HFFc6 (cell line): ENCODE measurements at regions not wholly inside any gene's neighbourhood (a gene's known extent, or its start where the extent isn't known, plus 50 kb on each side); places are given as distances from the start of the nearest gene placed in this dataset.
"Not testable (repeated sequence)": the region's sequence is repeated elsewhere in the genome, so short reads cannot be mapped to it uniquely, and the experiment has no call there.

Experiments
- DNase-seq: peaks from one replicate; pipeline ENCODE4 v3.0.0-alpha.2; 2018
- H3K27ac Mint-ChIP-seq: 2 replicates; pipeline ENCODE4 v1.8.0; 2020; ENCODE audit warnings: mild to moderate bottlenecking, mixed read lengths
- H3K27me3 Mint-ChIP-seq: 2 replicates; pipeline ENCODE4 v1.8.0; 2021; ENCODE audit warnings: mild to moderate bottlenecking, moderate library complexity, mixed read lengths; ENCODE audit not compliant: insufficient read depth
- H3K36me3 Mint-ChIP-seq: 2 replicates; pipeline ENCODE4 v1.8.0; 2021; ENCODE audit warnings: low read depth, mixed read lengths
- H3K4me1 Mint-ChIP-seq: 2 replicates; pipeline ENCODE4 v1.8.0; 2020; ENCODE audit warnings: low read depth, mixed read lengths
- H3K4me3 Mint-ChIP-seq: 2 replicates; pipeline ENCODE4 v1.8.0; 2020; ENCODE audit warnings: mild to moderate bottlenecking, moderate library complexity, mixed read lengths
- H3K9me3 Mint-ChIP-seq: 2 replicates; pipeline ENCODE4 v1.8.0; 2020; ENCODE audit warnings: mild to moderate bottlenecking, mixed read lengths
- TF ChIP-seq, protein P1 (sequence below): fragments of 200-600 bp; sonication (generic); IDR thresholded peaks from 2 replicates; pipeline ENCODE4 v1.5.0; 2021; ENCODE audit warnings: antibody characterized with exemption, mild to moderate bottlenecking

DNA sequence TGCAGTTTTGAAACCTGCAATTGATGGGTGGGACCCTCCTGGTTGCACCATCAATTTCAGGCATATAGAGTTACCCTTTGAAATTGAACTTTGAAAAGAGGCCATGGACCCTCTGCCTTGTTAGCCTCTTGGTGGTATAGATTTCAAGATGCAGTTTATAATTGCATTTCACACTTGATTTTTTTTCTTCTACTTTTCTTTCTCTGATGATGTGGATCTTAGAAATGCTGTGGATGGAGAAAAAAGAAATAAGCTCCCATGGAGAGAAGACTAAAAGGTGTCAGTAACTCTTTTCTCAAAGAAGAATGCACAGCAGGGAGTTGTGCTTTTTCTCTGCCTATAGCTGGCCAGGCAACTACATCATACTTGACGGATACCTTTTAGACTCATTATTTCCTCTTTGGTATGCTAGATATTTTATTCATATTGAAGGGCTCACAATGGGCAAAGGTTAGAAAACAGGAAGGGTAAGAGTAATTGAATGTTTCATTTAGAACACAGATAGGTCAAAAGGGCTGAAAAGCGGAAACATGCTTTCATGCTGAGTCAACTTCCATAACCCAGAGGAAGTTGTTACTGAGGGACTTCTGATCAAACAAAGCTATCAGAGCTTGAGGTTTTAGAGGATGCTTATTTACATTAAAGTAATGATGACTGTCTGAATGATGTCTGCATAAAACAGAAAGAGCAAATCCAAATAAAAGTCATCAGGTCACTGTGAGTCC, 773.2 kb upstream of the LRRN3 start:
- H3K36me3 Mint-ChIP-seq, result peaks cover 26% of the 10 kb centered on the region
- H3K27ac Mint-ChIP-seq, result peak overlapping the region; percentile 59
- peaks cover 1% of the 10 kb centered on the region for H3K27me3 Mint-ChIP-seq
- peak; percentile 71 for DNase-seq
- H3K4me3 Mint-ChIP-seq, result peak overlapping the region; percentile 8
- H3K9me3 Mint-ChIP-seq, result peaks cover 13% of the 10 kb centered on the region
- H3K4me1 Mint-ChIP-seq, result peaks cover 48% of the 10 kb centered on the region
- TF ChIP-seq, protein P1, sequence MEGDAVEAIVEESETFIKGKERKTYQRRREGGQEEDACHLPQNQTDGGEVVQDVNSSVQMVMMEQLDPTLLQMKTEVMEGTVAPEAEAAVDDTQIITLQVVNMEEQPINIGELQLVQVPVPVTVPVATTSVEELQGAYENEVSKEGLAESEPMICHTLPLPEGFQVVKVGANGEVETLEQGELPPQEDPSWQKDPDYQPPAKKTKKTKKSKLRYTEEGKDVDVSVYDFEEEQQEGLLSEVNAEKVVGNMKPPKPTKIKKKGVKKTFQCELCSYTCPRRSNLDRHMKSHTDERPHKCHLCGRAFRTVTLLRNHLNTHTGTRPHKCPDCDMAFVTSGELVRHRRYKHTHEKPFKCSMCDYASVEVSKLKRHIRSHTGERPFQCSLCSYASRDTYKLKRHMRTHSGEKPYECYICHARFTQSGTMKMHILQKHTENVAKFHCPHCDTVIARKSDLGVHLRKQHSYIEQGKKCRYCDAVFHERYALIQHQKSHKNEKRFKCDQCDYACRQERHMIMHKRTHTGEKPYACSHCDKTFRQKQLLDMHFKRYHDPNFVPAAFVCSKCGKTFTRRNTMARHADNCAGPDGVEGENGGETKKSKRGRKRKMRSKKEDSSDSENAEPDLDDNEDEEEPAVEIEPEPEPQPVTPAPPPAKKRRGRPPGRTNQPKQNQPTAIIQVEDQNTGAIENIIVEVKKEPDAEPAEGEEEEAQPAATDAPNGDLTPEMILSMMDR, result no peak

GRCh38 chr7:110320285-110320684, 770.6 kb upstream of the LRRN3 start:
- peaks cover 26% of the 10 kb centered on the region for H3K36me3 Mint-ChIP-seq
- H3K27ac Mint-ChIP-seq, DNase-seq, H3K27me3 Mint-ChIP-seq, H3K4me3 Mint-ChIP-seq: not testable (repeated sequence)
- H3K4me1 Mint-ChIP-seq, result peaks cover 39% of the 10 kb centered on the region
- peaks cover 13% of the 10 kb centered on the region for H3K9me3 Mint-ChIP-seq

GRCh38 chr7:110322796-110323195, 768.1 kb upstream of the LRRN3 start:
- 0 out of 2 replicates have a peak overlapping the region, but pooled peaks have one; percentile 8 for H3K27ac Mint-ChIP-seq
- H3K36me3 Mint-ChIP-seq, result peaks cover 16% of the 10 kb centered on the region
- H3K9me3 Mint-ChIP-seq, result peaks cover 13% of the 10 kb centered on the region
- DNase-seq, result no peak
- no peak overlapping the region for H3K4me3 Mint-ChIP-seq
- TF ChIP-seq, protein P1, result no peak
- H3K27me3 Mint-ChIP-seq, result no peaks in the 10 kb centered on the region
- H3K4me1 Mint-ChIP-seq, result peaks cover 28% of the 10 kb centered on the region

GRCh38 chr7:110326966-110327365, 764.0 kb upstream of the LRRN3 start:
- H3K4me3 Mint-ChIP-seq, result no peak overlapping the region
- TF ChIP-seq, protein P1, result no peak
- peaks cover 38% of the 10 kb centered on the region for H3K4me1 Mint-ChIP-seq
- no peak overlapping the region for H3K27ac Mint-ChIP-seq
- H3K9me3 Mint-ChIP-seq, result no peaks in the 10 kb centered on the region
- no peaks in the 10 kb centered on the region for H3K27me3 Mint-ChIP-seq
- DNase-seq, result no peak
- peaks cover 7% of the 10 kb centered on the region; the same call in 1 of the 2 replicates for H3K36me3 Mint-ChIP-seq

GRCh38 chr7:110336423-110336822, 754.5 kb upstream of the LRRN3 start:
- TF ChIP-seq, protein P1, result no peak
- peaks cover 13% of the 10 kb centered on the region for H3K36me3 Mint-ChIP-seq
- no peak for DNase-seq
- H3K9me3 Mint-ChIP-seq, result no peaks in the 10 kb centered on the region
- peaks cover 16% of the 10 kb centered on the region for H3K4me1 Mint-ChIP-seq
- H3K4me3 Mint-ChIP-seq, result no peak overlapping the region
- no peak overlapping the region for H3K27ac Mint-ChIP-seq
- no peaks in the 10 kb centered on the region for H3K27me3 Mint-ChIP-seq

GRCh38 chr7:110337646-110338045, 753.3 kb upstream of the LRRN3 start:
- H3K4me3 Mint-ChIP-seq, result no peak overlapping the region
- TF ChIP-seq, protein P1, result no peak
- H3K27ac Mint-ChIP-seq, result no peak overlapping the region
- peaks cover 9% of the 10 kb centered on the region for H3K36me3 Mint-ChIP-seq
- H3K9me3 Mint-ChIP-seq, result no peaks in the 10 kb centered on the region
- H3K27me3 Mint-ChIP-seq, result no peaks in the 10 kb centered on the region
- DNase-seq, result no peak
- peaks cover 16% of the 10 kb centered on the region for H3K4me1 Mint-ChIP-seq
